Tongue (tissue), 1 donor: ENCODE measurements at regions not wholly inside any gene's neighbourhood (a gene's known extent, or its start where the extent isn't known, plus 50 kb on each side); places are given as distances from the start of the nearest gene placed in this dataset.

Source experiments
- DNase-seq: peaks from one replicate; pipeline ENCODE4 v3.0.0-alpha.2; 2015

GRCh38 chr2:181114021-181114420 lies 133.6 kb downstream of the UBE2E3 start:
- DNase-seq: no peak

- no peak for DNase-seq
These were observed 135.9 kb downstream of the UBE2E3 start for GRCh38 chr2:181116261-181116660.

GRCh38 chr2:181117206-181117925 lies 137.0 kb downstream of the UBE2E3 start:
- DNase-seq: no peak

- no peak for DNase-seq
These were observed 140.2 kb downstream of the UBE2E3 start for GRCh38 chr2:181120625-181121024.

- no peak for DNase-seq
These were observed 141.6 kb downstream of the UBE2E3 start for GRCh38 chr2:181121996-181122395.

- DNase-seq: no peak
These were observed 142.2 kb downstream of the UBE2E3 start for GRCh38 chr2:181122601-181123000.

- no peak for DNase-seq
These were observed 143.4 kb downstream of the UBE2E3 start for GRCh38 chr2:181123798-181124231.

GRCh38 chr2:181124497-181124896 lies 144.1 kb downstream of the UBE2E3 start:
- DNase-seq: no peak

GRCh38 chr2:181125359-181125758 lies 145.0 kb downstream of the UBE2E3 start:
- no peak for DNase-seq

- no peak for DNase-seq
These were observed 146.0 kb downstream of the UBE2E3 start for GRCh38 chr2:181126311-181126868.

- DNase-seq: no peak
These were observed 147.8 kb downstream of the UBE2E3 start for GRCh38 chr2:181128199-181128598.

- no peak for DNase-seq
These were observed 149.1 kb downstream of the UBE2E3 start for GRCh38 chr2:181129364-181130056.

GRCh38 chr2:181130686-181131085 lies 150.3 kb downstream of the UBE2E3 start:
- no peak for DNase-seq

GRCh38 chr2:181131584-181131983 lies 151.2 kb downstream of the UBE2E3 start:
- DNase-seq: no peak

- no peak for DNase-seq
These were observed 158.4 kb downstream of the UBE2E3 start for GRCh38 chr2:181138816-181139215.

GRCh38 chr2:181139831-181140230 lies 159.4 kb downstream of the UBE2E3 start:
- DNase-seq: no peak

GRCh38 chr2:181140414-181140813 lies 160.0 kb downstream of the UBE2E3 start:
- DNase-seq: peak; percentile 24

- no peak for DNase-seq
These were observed 160.5 kb downstream of the UBE2E3 start for GRCh38 chr2:181140928-181141327.

GRCh38 chr2:181141676-181142075 lies 161.3 kb downstream of the UBE2E3 start:
- no peak for DNase-seq

GRCh38 chr2:181142514-181142913 lies 162.1 kb downstream of the UBE2E3 start:
- DNase-seq: no peak

GRCh38 chr2:181143790-181144300 lies 163.4 kb downstream of the UBE2E3 start:
- no peak for DNase-seq

- DNase-seq: no peak
These were observed 165.2 kb downstream of the UBE2E3 start for GRCh38 chr2:181145645-181146044.

GRCh38 chr2:181146171-181146570 lies 165.8 kb downstream of the UBE2E3 start:
- no peak for DNase-seq
